Esophagus muscularis mucosa (tissue), 4 donors: ENCODE measurements at regions not wholly inside any gene's neighbourhood (a gene's known extent, or its start where the extent isn't known, plus 50 kb on each side); places are given as distances from the start of the nearest gene placed in this dataset.

Experiments used
- DNase-seq: peaks from one replicate; pipeline ENCODE4 v3.0.0-alpha.2; 2017; ENCODE audit errors: extremely low spot score
- H3K27ac ChIP-seq, 4 donors: fragments of 200-600 bp; sonication (generic); replicated peaks in 1 of 4; 1 replicate in 3 of 4; 2 replicates in 1 of 4; pipeline ENCODE4 v1.5.1; 2016 to 2019; ENCODE audit warnings: mild to moderate bottlenecking in 1 of 4
- H3K27me3 ChIP-seq, 4 donors: fragments of 200-600 bp; sonication (generic); one replicate each; pipeline versions ENCODE4 v1.5.1 to v1.6.0; 2016 to 2019
- H3K36me3 ChIP-seq, 4 donors: fragments of 200-600 bp; sonication (generic); one replicate each; pipeline ENCODE4 v1.5.1; 2016 to 2019
- H3K4me1 ChIP-seq, 4 donors: fragments of 200-600 bp; sonication (generic); one replicate each; pipeline ENCODE4 v1.5.1; 2016 to 2019
- H3K4me3 ChIP-seq, 4 donors: fragments of 200-600 bp; sonication (generic); 1 replicate in 2 of 4; 2 replicates in 2 of 4; pipeline ENCODE4 v1.5.1; 2016 to 2019; ENCODE audit warnings: mild to moderate bottlenecking in 4 of 4, moderate library complexity in 1 of 4
- H3K9me3 ChIP-seq, 4 donors: fragments of 200-600 bp; sonication (generic); 1 replicate in 3 of 4; 2 replicates in 1 of 4; pipeline ENCODE4 v1.5.1; 2016 to 2019
- CTCF ChIP-seq, 3 experiments: fragments of 200-600 bp in 2 of 3; fragments of 450-650 bp in 1 of 3; sonication (generic) in 2 of 3; IDR thresholded peaks; one replicate each; pipeline ENCODE4 v1.5.1; 2017 to 2019; ENCODE audit warnings: antibody characterized with exemption in 3 of 3, mild to moderate bottlenecking in 2 of 3, moderate library complexity in 1 of 3
- EP300 ChIP-seq: sonication (generic); formaldehyde crosslinking; IDR thresholded peaks from one replicate; pipeline ENCODE4 v1.6.1; 2017; ENCODE audit warnings: antibody characterized with exemption
- POLR2A ChIP-seq: fragments of 450-650 bp; IDR thresholded peaks from one replicate; pipeline ENCODE4 v1.6.1; 2017; ENCODE audit warnings: antibody characterized with exemption, moderate library complexity, mild to moderate bottlenecking, low read depth
- POLR2AphosphoS5 ChIP-seq, 2 donors: sonication (generic); formaldehyde crosslinking; IDR thresholded peaks; one replicate each; pipeline ENCODE4 v1.6.1; 2017; ENCODE audit warnings: antibody characterized with exemption in 2 of 2
- WGBS: methylation state at CpG from one replicate; pipeline ENCODE4 v1.1.5; 2018; 5-methylcytosine and 5-hydroxymethylcytosine counted together
- intact Hi-C: fragments of 100-400 bp; cut with DNase I; formaldehyde crosslinking; loops from one replicate; pipeline ENCODE4 v1.15.1; 2023

GRCh38 chr10:130884456-130884855, 427.1 kb downstream of the TCERG1L start:
- TF ChIP-seq POLR2AphosphoS5 (IDR thresholded peaks at IDR 0.05) = no peak
- TF ChIP-seq EP300 = no peak
- TF ChIP-seq POLR2A = no peak
- no peak for TF ChIP-seq CTCF (IDR thresholded peaks at IDR 0.05)
- no peaks in the 10 kb centered on the region for H3K4me1 ChIP-seq
- intact Hi-C loops = no loop called here
- H3K27me3 ChIP-seq = peaks cover 0 to 27% (median 0%) of the 10 kb centered on the region in 4 donors
- no peaks in the 10 kb centered on the region for H3K36me3 ChIP-seq
- H3K4me3 ChIP-seq = no peak overlapping the region
- WGBS = 78% methylated on average over 9 of the region's 12 CpGs
- no peaks in the 10 kb centered on the region for H3K9me3 ChIP-seq
- H3K27ac ChIP-seq = no peak overlapping the region
- no peak for DNase-seq

GRCh38 chr10:130885021-130885655, 426.4 kb downstream of the TCERG1L start:
- H3K36me3 ChIP-seq = no peaks in the 10 kb centered on the region
- intact Hi-C loops = no loop called here
- TF ChIP-seq EP300 (no peak), POLR2A (no peak), CTCF (IDR thresholded peaks at IDR 0.05) (no peak), POLR2AphosphoS5 (IDR thresholded peaks at IDR 0.05) (no peak)
- peaks cover 0 to 27% (median 0%) of the 10 kb centered on the region in 4 donors for H3K27me3 ChIP-seq
- no peak for DNase-seq
- 39% methylated on average over 22 of the region's 22 CpGs for WGBS
- no peaks in the 10 kb centered on the region for H3K4me1 ChIP-seq
- no peak overlapping the region for H3K27ac ChIP-seq
- H3K4me3 ChIP-seq = no peak overlapping the region
- H3K9me3 ChIP-seq = no peaks in the 10 kb centered on the region

GRCh38 chr10:130887170-130887569, 424.4 kb downstream of the TCERG1L start:
- WGBS = 28% methylated on average over 5 of the region's 7 CpGs
- H3K9me3 ChIP-seq = no peaks in the 10 kb centered on the region
- no peaks in the 10 kb centered on the region for H3K36me3 ChIP-seq
- H3K27me3 ChIP-seq = peaks cover 0 to 21% (median 0%) of the 10 kb centered on the region in 4 donors
- DNase-seq = no peak
- H3K27ac ChIP-seq = no peak overlapping the region
- H3K4me3 ChIP-seq = no peak overlapping the region
- TF ChIP-seq CTCF (IDR thresholded peaks at IDR 0.05) = no peak
- TF ChIP-seq EP300 = no peak
- no peak for TF ChIP-seq POLR2A
- no peak for TF ChIP-seq POLR2AphosphoS5 (IDR thresholded peaks at IDR 0.05)
- no peaks in the 10 kb centered on the region for H3K4me1 ChIP-seq
- intact Hi-C loops = no loop called here

DNA sequence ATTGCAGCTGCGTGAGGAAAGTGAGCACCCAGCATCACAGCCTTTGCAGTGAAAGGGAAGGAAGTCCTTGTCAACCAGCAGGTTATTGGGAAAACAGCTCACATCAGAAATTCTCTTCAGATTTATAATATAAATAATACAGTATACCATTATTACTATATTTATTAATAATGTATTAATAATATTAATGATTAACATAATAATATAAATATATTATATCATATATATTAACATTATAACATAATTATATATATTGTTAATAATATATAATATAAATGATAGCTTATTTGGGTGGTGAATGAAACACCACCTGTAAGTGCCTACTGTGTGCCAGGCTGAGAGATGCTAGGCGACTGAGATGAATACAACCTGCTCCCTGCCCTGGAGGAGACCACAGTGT, 423.0 kb downstream of the TCERG1L start:
- no peak for DNase-seq
- no peaks in the 10 kb centered on the region for H3K4me1 ChIP-seq
- no peaks in the 10 kb centered on the region for H3K36me3 ChIP-seq
- peaks cover 0 to 32% (median 0%) of the 10 kb centered on the region in 4 donors for H3K27me3 ChIP-seq
- WGBS = 91% methylated on average over 2 of the region's 2 CpGs
- H3K4me3 ChIP-seq = no peak overlapping the region
- no peaks in the 10 kb centered on the region for H3K9me3 ChIP-seq
- intact Hi-C loops = no loop called here
- no peak overlapping the region for H3K27ac ChIP-seq
- no peak for TF ChIP-seq POLR2A
- no peak for TF ChIP-seq EP300
- TF ChIP-seq POLR2AphosphoS5 (IDR thresholded peaks at IDR 0.05) = no peak
- no peak for TF ChIP-seq CTCF (IDR thresholded peaks at IDR 0.05)

GRCh38 chr10:130889240-130889639, 422.3 kb downstream of the TCERG1L start:
- DNase-seq = no peak
- H3K4me1 ChIP-seq = no peaks in the 10 kb centered on the region
- 66% methylated on average over 8 of the region's 8 CpGs for WGBS
- TF ChIP-seq POLR2A (no peak), CTCF (IDR thresholded peaks at IDR 0.05) (no peak), EP300 (no peak), POLR2AphosphoS5 (IDR thresholded peaks at IDR 0.05) (no peak)
- H3K4me3 ChIP-seq = no peak overlapping the region
- H3K9me3 ChIP-seq = no peaks in the 10 kb centered on the region
- H3K36me3 ChIP-seq = no peaks in the 10 kb centered on the region
- no peak overlapping the region for H3K27ac ChIP-seq
- intact Hi-C loops = no loop called here
- H3K27me3 ChIP-seq = peaks cover 0 to 31% (median 0%) of the 10 kb centered on the region in 4 donors
